ENCODE measurements at regions not wholly inside any gene's neighbourhood (a gene's known extent, or its start where the extent isn't known, plus 50 kb on each side); places are given as distances from the start of the nearest gene placed in this dataset.

- Histone ChIP-seq H3K27me3 (ENCODE audit: control insufficient read depth, extremely low read depth, insufficient read depth, low read length) (no peaks in the 10 kb centered on the region), H3K36me3 (ENCODE audit: control insufficient read depth in 2 of 2, extremely low read depth in 1 of 2, insufficient read depth in 2 of 2, low read length in 2 of 2) (no peaks in the 10 kb centered on the region), H3K79me2 (ENCODE audit: control insufficient read depth, insufficient read depth, low read length) (no peaks in the 10 kb centered on the region), H3K9me1 (ENCODE audit: control insufficient read depth, extremely low read depth, insufficient read depth, low read length) (no peaks in the 10 kb centered on the region), H2AFZ (ENCODE audit: control insufficient read depth, low read length) (no peak overlapping the region), H3K4me1 (ENCODE audit: control insufficient read depth, extremely low read depth, insufficient read depth, low read length) (no peaks in the 10 kb centered on the region), H3K27ac (ENCODE audit: control insufficient read depth, insufficient read depth, low read length) (no peak overlapping the region), H3K9me3 (ENCODE audit: control insufficient read depth, low read depth, low read length) (no peaks in the 10 kb centered on the region), H4K20me1 (ENCODE audit: control insufficient read depth, extremely low read depth, insufficient read depth, low read length) (no peaks in the 10 kb centered on the region), H3K9ac (ENCODE audit: control insufficient read depth, extremely low read depth, insufficient read depth, low read length) (no peak overlapping the region), H3K4me3 (ENCODE audit: control insufficient read depth in 2 of 3, extremely low read depth in 1 of 3, insufficient read depth in 2 of 3, low read depth in 1 of 3, low read length in 3 of 3) (no peak overlapping the region), H3K4me2 (ENCODE audit: control insufficient read depth, extremely low read depth, insufficient read depth, low read depth, low read length) (no peak overlapping the region)
- FAIRE-seq: no peak
- TF ChIP-seq EZH2 (IDR thresholded peaks at IDR 0.05; ENCODE audit: low read length) (no peak), CTCF (optimal IDR thresholded peaks at IDR 0.05 in 1 of 3, IDR thresholded peaks at IDR 0.05 in 1 of 3, conservative IDR thresholded peaks at IDR 0.05 in 1 of 3; ENCODE audit: extremely low read depth in 1 of 3, insufficient read depth in 2 of 3, low read length in 3 of 3) (no peak)
- dilution Hi-C loops (cut with MboI; ENCODE audit: extremely low pct_ligation_motif_present, low sequenced_read_pairs): no loop called here
- DNase-seq (ENCODE audit: low read depth, low spot score): no peak
Observed at GRCh38 chr2:163834841-163835240, 99.0 kb upstream of the FIGN start.

GRCh38 chr2:163834221-163834620, 98.4 kb upstream of the FIGN start:
- FAIRE-seq (no peak), DNase-seq (ENCODE audit: low read depth, low spot score) (no peak)
- H3K9me1 ChIP-seq (ENCODE audit: control insufficient read depth, extremely low read depth, insufficient read depth, low read length): no peaks in the 10 kb centered on the region
- no peaks in the 10 kb centered on the region for H3K9me3 ChIP-seq (ENCODE audit: control insufficient read depth, low read depth, low read length)
- no peak overlapping the region for H3K4me3 ChIP-seq (ENCODE audit: control insufficient read depth in 2 of 3, extremely low read depth in 1 of 3, insufficient read depth in 2 of 3, low read depth in 1 of 3, low read length in 3 of 3)
- H3K4me2 ChIP-seq (ENCODE audit: control insufficient read depth, extremely low read depth, insufficient read depth, low read depth, low read length): no peak overlapping the region
- H3K9ac ChIP-seq (ENCODE audit: control insufficient read depth, extremely low read depth, insufficient read depth, low read length): no peak overlapping the region
- no peaks in the 10 kb centered on the region for H3K4me1 ChIP-seq (ENCODE audit: control insufficient read depth, extremely low read depth, insufficient read depth, low read length)
- no peak overlapping the region for H3K27ac ChIP-seq (ENCODE audit: control insufficient read depth, insufficient read depth, low read length)
- no peaks in the 10 kb centered on the region for H3K79me2 ChIP-seq (ENCODE audit: control insufficient read depth, insufficient read depth, low read length)
- dilution Hi-C loops (cut with MboI; ENCODE audit: extremely low pct_ligation_motif_present, low sequenced_read_pairs): no loop called here
- H3K27me3 ChIP-seq (ENCODE audit: control insufficient read depth, extremely low read depth, insufficient read depth, low read length): no peaks in the 10 kb centered on the region
- no peaks in the 10 kb centered on the region for H3K36me3 ChIP-seq (ENCODE audit: control insufficient read depth in 2 of 2, extremely low read depth in 1 of 2, insufficient read depth in 2 of 2, low read length in 2 of 2)
- TF ChIP-seq EZH2 (IDR thresholded peaks at IDR 0.05; ENCODE audit: low read length): no peak
- TF ChIP-seq CTCF (optimal IDR thresholded peaks at IDR 0.05 in 1 of 3, IDR thresholded peaks at IDR 0.05 in 1 of 3, conservative IDR thresholded peaks at IDR 0.05 in 1 of 3; ENCODE audit: extremely low read depth in 1 of 3, insufficient read depth in 2 of 3, low read length in 3 of 3): no peak
- H4K20me1 ChIP-seq (ENCODE audit: control insufficient read depth, extremely low read depth, insufficient read depth, low read length): no peaks in the 10 kb centered on the region
- no peak overlapping the region for H2AFZ ChIP-seq (ENCODE audit: control insufficient read depth, low read length)
